SU-DHL-6 (cell line): ENCODE measurements at regions not wholly inside any gene's neighbourhood (a gene's known extent, or its start where the extent isn't known, plus 50 kb on each side); places are given as distances from the start of the nearest gene placed in this dataset.

Experiments used
- EZH2phosphoT487 ChIP-seq: fragments of 200-600 bp; sonication (generic), shearing (Covaris generic); conservative IDR thresholded peaks from 2 replicates; pipeline ENCODE4 v1.6.1; 2018; ENCODE audit warnings: mild to moderate bottlenecking, antibody characterized with exemption, low read length, moderate library complexity, mixed read lengths
- TF ChIP-seq, protein P1 (sequence below): fragments of 200-600 bp; sonication (generic); IDR thresholded peaks from one replicate; pipeline ENCODE4 v1.5.1; 2017; ENCODE audit warnings: antibody characterized with exemption, mild to moderate bottlenecking, low read length, moderate library complexity; ENCODE audit not compliant: insufficient read depth, poor library complexity, severe bottlenecking

DNA sequence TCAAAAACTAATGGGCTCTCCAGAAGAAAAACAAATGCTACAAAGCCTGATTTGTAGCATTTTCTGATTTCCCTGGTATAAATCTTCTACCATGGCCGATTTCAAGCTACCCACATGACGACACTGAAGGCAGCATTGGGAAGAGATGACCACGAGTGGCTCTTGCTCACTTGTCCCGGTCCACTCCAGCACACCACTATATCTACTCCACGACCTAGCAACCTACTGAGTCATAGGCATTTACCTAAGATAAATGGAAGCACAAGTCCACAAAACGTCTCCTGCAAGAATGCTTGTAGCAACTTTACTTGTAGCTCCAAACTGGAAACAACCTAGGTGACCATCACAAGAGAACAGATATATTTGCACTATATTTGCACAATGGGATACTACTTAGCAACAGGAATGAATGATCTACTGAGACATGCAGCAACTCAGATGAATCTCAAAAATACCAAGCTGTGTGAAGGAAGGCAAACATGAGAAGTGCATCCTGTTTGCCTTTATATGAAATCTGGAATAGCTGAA, 60.8 kb upstream of the HES1 start:
- TF ChIP-seq, protein P1, sequence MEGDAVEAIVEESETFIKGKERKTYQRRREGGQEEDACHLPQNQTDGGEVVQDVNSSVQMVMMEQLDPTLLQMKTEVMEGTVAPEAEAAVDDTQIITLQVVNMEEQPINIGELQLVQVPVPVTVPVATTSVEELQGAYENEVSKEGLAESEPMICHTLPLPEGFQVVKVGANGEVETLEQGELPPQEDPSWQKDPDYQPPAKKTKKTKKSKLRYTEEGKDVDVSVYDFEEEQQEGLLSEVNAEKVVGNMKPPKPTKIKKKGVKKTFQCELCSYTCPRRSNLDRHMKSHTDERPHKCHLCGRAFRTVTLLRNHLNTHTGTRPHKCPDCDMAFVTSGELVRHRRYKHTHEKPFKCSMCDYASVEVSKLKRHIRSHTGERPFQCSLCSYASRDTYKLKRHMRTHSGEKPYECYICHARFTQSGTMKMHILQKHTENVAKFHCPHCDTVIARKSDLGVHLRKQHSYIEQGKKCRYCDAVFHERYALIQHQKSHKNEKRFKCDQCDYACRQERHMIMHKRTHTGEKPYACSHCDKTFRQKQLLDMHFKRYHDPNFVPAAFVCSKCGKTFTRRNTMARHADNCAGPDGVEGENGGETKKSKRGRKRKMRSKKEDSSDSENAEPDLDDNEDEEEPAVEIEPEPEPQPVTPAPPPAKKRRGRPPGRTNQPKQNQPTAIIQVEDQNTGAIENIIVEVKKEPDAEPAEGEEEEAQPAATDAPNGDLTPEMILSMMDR, result no peak
- TF ChIP-seq EZH2phosphoT487, result no peak
